Sigmoid colon (tissue), 4 donors: ENCODE measurements at regions not wholly inside any gene's neighbourhood (a gene's known extent, or its start where the extent isn't known, plus 50 kb on each side); places are given as distances from the start of the nearest gene placed in this dataset.

Experiments used
- CTCF ChIP-seq, 4 experiments: fragments of 450-650 bp in 3 of 4; fragments of 200-600 bp in 1 of 4; IDR thresholded peaks; one replicate each; pipeline ENCODE4 v1.5.1; 2016 to 2019; ENCODE audit warnings: antibody characterized with exemption in 4 of 4, mild to moderate bottlenecking in 3 of 4, moderate library complexity in 2 of 4
- POLR2A ChIP-seq, 2 donors: fragments of 450-650 bp; IDR thresholded peaks; one replicate each; pipeline ENCODE4 v1.6.1; 2016; ENCODE audit warnings: antibody characterized with exemption in 2 of 2, mild to moderate bottlenecking in 2 of 2, moderate library complexity in 2 of 2
- POLR2AphosphoS5 ChIP-seq, 4 donors: sonication (generic); formaldehyde crosslinking; IDR thresholded peaks; one replicate each; pipeline ENCODE4 v1.6.1; 2017; ENCODE audit warnings: antibody characterized with exemption in 4 of 4

- TF ChIP-seq POLR2A (IDR thresholded peaks at IDR 0.05) (no peak), CTCF (IDR thresholded peaks at IDR 0.05) (no peak), POLR2AphosphoS5 (IDR thresholded peaks at IDR 0.05) (no peak)
These were observed 148.3 kb downstream of the IRX2 start for GRCh38 chr5:2603272-2603575.
